ENCODE measurements at regions not wholly inside any gene's neighbourhood (a gene's known extent, or its start where the extent isn't known, plus 50 kb on each side); places are given as distances from the start of the nearest gene placed in this dataset.

GRCh38 chr4:138680989-138681604 lies 334.5 kb upstream of the NOCT start:
- DNase-seq = peak; percentile 82
- Histone ChIP-seq H3K4me1 (ENCODE audit: insufficient read depth) (peaks cover 4% of the 10 kb centered on the region; the same call in 1 of the 2 replicates), H3K4me2 (ENCODE audit: unreplicated experiment) (peak overlapping the region; percentile 72), H3K9me3 (ENCODE audit: low read depth) (no peaks in the 10 kb centered on the region), H3K27ac (no peak overlapping the region), H2AFZ (peak overlapping the region; percentile 53), H4K20me1 (ENCODE audit: insufficient read depth) (no peaks in the 10 kb centered on the region), H3K36me3 (ENCODE audit: low read depth) (no peaks in the 10 kb centered on the region), H3K4me3 (peak overlapping the region; percentile 48), H3F3A (ENCODE audit: insufficient read depth) (no peaks in the 10 kb centered on the region), H3K79me2 (ENCODE audit: insufficient read depth) (no peaks in the 10 kb centered on the region), H3K27me3 (replicated peaks; ENCODE audit: insufficient read depth) (no peaks in the 10 kb centered on the region), H3K9me2 (ENCODE audit: insufficient read depth) (no peaks in the 10 kb centered on the region), H3K9ac (no peak overlapping the region)
- 0 to 2% methylated on average over 7 of the region's 7 CpGs for WGBS, 2 experiments (ENCODE audit: low coverage in 1 of 2, low lambda C conversion rate in 2 of 2, missing lambda C conversion rate in 2 of 2)
- TF ChIP-seq EZH2 (IDR thresholded peaks at IDR 0.05; ENCODE audit: insufficient read depth, poor library complexity, severe bottlenecking) (no peak), EZH2phosphoT487 (IDR thresholded peaks at IDR 0.05; ENCODE audit: insufficient read depth, low read depth) (no peak)
- in situ Hi-C loops (cut with MboI) = loop anchor here (25.0 kb wide), 1 partner anchor 1144 kb away; the partner anchor contains the start of gene PCDH18

GRCh38 chr4:138680256-138680655 lies 335.3 kb upstream of the NOCT start:
- in situ Hi-C loops (cut with MboI) = loop anchor here (25.0 kb wide), 1 partner anchor 1143 kb away; the partner anchor contains the start of gene PCDH18
- H3K36me3 ChIP-seq (ENCODE audit: low read depth) = no peaks in the 10 kb centered on the region
- no peaks in the 10 kb centered on the region for H4K20me1 ChIP-seq (ENCODE audit: insufficient read depth)
- no peak for DNase-seq
- TF ChIP-seq EZH2phosphoT487 (IDR thresholded peaks at IDR 0.05; ENCODE audit: insufficient read depth, low read depth) (no peak), EZH2 (IDR thresholded peaks at IDR 0.05; ENCODE audit: insufficient read depth, poor library complexity, severe bottlenecking) (no peak)
- WGBS, 2 experiments (ENCODE audit: low coverage in 1 of 2, low lambda C conversion rate in 2 of 2, missing lambda C conversion rate in 2 of 2) = 93 to 94% methylated on average over 3 of the region's 3 CpGs
- H3K9me3 ChIP-seq (ENCODE audit: low read depth) = no peaks in the 10 kb centered on the region
- no peak overlapping the region for H3K4me2 ChIP-seq (ENCODE audit: unreplicated experiment)
- H3K79me2 ChIP-seq (ENCODE audit: insufficient read depth) = no peaks in the 10 kb centered on the region
- H3K27ac ChIP-seq = no peak overlapping the region
- no peaks in the 10 kb centered on the region for H3K27me3 ChIP-seq (replicated peaks; ENCODE audit: insufficient read depth)
- H3K9me2 ChIP-seq (ENCODE audit: insufficient read depth) = no peaks in the 10 kb centered on the region
- peaks cover 4% of the 10 kb centered on the region; the same call in 1 of the 2 replicates for H3K4me1 ChIP-seq (ENCODE audit: insufficient read depth)
- H3K4me3 ChIP-seq = no peak overlapping the region
- H3F3A ChIP-seq (ENCODE audit: insufficient read depth) = no peaks in the 10 kb centered on the region
- no peak overlapping the region for H2AFZ ChIP-seq
- H3K9ac ChIP-seq = no peak overlapping the region

- no peaks in the 10 kb centered on the region for H4K20me1 ChIP-seq (ENCODE audit: insufficient read depth)
- TF ChIP-seq EZH2phosphoT487 (IDR thresholded peaks at IDR 0.05; ENCODE audit: insufficient read depth, low read depth) (no peak), EZH2 (IDR thresholded peaks at IDR 0.05; ENCODE audit: insufficient read depth, poor library complexity, severe bottlenecking) (no peak)
- no peaks in the 10 kb centered on the region for H3K79me2 ChIP-seq (ENCODE audit: insufficient read depth)
- H3K27me3 ChIP-seq (replicated peaks; ENCODE audit: insufficient read depth) = no peaks in the 10 kb centered on the region
- H3F3A ChIP-seq (ENCODE audit: insufficient read depth) = no peaks in the 10 kb centered on the region
- peaks cover 4% of the 10 kb centered on the region; the same call in 1 of the 2 replicates for H3K4me1 ChIP-seq (ENCODE audit: insufficient read depth)
- H3K36me3 ChIP-seq (ENCODE audit: low read depth) = no peaks in the 10 kb centered on the region
- WGBS, 2 experiments (ENCODE audit: low coverage in 1 of 2, low lambda C conversion rate in 2 of 2, missing lambda C conversion rate in 2 of 2) = 91% methylated on average over 10 of the region's 10 CpGs
- no peaks in the 10 kb centered on the region for H3K9me2 ChIP-seq (ENCODE audit: insufficient read depth)
- no peak overlapping the region for H3K9ac ChIP-seq
- in situ Hi-C loops (cut with MboI) = loop anchor here (25.0 kb wide), 1 partner anchor 1142 kb away; the partner anchor contains the start of gene PCDH18
- H3K4me3 ChIP-seq = no peak overlapping the region
- no peak overlapping the region for H2AFZ ChIP-seq
- H3K4me2 ChIP-seq (ENCODE audit: unreplicated experiment) = no peak overlapping the region
- no peak for DNase-seq
- H3K27ac ChIP-seq = no peak overlapping the region
- no peaks in the 10 kb centered on the region for H3K9me3 ChIP-seq (ENCODE audit: low read depth)
Observed at GRCh38 chr4:138678985-138679746, 336.4 kb upstream of the NOCT start.

- DNase-seq = no peak
- Histone ChIP-seq H3K9ac (no peak overlapping the region), H3K27ac (no peak overlapping the region), H3F3A (ENCODE audit: insufficient read depth) (no peaks in the 10 kb centered on the region), H2AFZ (no peak overlapping the region), H4K20me1 (ENCODE audit: insufficient read depth) (no peaks in the 10 kb centered on the region), H3K4me3 (no peak overlapping the region), H3K36me3 (ENCODE audit: low read depth) (no peaks in the 10 kb centered on the region), H3K79me2 (ENCODE audit: insufficient read depth) (no peaks in the 10 kb centered on the region), H3K27me3 (replicated peaks; ENCODE audit: insufficient read depth) (no peaks in the 10 kb centered on the region), H3K9me2 (ENCODE audit: insufficient read depth) (no peaks in the 10 kb centered on the region), H3K4me2 (ENCODE audit: unreplicated experiment) (no peak overlapping the region), H3K4me1 (ENCODE audit: insufficient read depth) (peaks cover 4% of the 10 kb centered on the region; the same call in 1 of the 2 replicates), H3K9me3 (ENCODE audit: low read depth) (no peaks in the 10 kb centered on the region)
- no peak for TF ChIP-seq EZH2phosphoT487 (IDR thresholded peaks at IDR 0.05; ENCODE audit: insufficient read depth, low read depth)
- TF ChIP-seq EZH2 (IDR thresholded peaks at IDR 0.05; ENCODE audit: insufficient read depth, poor library complexity, severe bottlenecking) = no peak
- 63 to 69% methylated on average over 1 of the region's 1 CpG for WGBS, 2 experiments (ENCODE audit: low coverage in 1 of 2, low lambda C conversion rate in 2 of 2, missing lambda C conversion rate in 2 of 2)
- in situ Hi-C loops (cut with MboI) = loop anchor here (25.0 kb wide), 1 partner anchor 1140 kb away; the partner anchor contains the start of gene PCDH18
Observed at GRCh38 chr4:138677748-138678147, 337.8 kb upstream of the NOCT start.

Data from GM23248 (cell line).